Stimulated activated CD4-positive, alpha-beta T cell treated with anti-CD3 and anti-CD28 coated beads, Interleukin-1b, Interleukin-23, amount 100 ng/mL, for 48 hours (primary cell): ENCODE measurements at regions not wholly inside any gene's neighbourhood (a gene's known extent, or its start where the extent isn't known, plus 50 kb on each side); places are given as distances from the start of the nearest gene placed in this dataset.

Experiments used
- DNase-seq: peaks from one replicate; pipeline ENCODE4 v3.0.0-alpha.2; 2020

DNA sequence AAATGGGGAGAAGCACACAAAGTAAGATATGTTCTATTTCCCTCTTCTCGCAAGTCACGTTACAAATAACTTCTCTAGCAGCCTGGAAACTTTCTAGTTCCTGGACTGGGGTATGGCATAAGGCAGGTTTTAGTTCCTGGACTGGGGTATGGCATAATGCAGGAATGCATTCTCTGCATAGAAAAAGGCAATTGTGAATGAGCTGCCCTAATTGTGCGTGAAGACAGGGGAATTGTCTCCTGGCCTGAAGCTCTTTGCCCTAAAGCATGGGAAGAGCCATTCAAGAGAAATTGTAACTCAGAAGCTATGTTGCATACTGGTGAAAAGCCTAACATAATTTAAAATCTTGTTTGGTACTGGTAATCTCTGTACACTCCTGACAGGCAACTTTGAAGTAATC is 54.3 kb upstream of the CBLB start:
- DNase-seq, result no peak

DNA sequence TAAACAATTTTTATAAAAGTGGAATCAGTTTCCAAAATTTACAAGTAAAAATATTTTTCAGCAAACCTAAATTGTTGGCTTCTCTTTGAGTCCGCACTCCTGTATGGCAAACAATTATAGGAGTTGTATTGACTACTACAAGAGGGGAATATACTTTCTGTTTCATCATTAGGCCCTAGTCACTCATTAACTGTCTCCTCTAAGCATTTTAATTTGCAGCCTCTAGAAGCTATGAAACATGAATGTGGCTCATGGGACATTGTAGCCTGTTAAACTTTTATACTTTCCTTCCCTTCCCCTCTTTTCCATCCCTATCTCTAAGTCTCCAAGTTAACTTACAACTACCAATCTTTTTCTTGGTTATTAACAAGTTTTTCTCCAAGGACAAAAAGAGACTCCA is 58.9 kb upstream of the CBLB start:
- DNase-seq, result no peak

DNA sequence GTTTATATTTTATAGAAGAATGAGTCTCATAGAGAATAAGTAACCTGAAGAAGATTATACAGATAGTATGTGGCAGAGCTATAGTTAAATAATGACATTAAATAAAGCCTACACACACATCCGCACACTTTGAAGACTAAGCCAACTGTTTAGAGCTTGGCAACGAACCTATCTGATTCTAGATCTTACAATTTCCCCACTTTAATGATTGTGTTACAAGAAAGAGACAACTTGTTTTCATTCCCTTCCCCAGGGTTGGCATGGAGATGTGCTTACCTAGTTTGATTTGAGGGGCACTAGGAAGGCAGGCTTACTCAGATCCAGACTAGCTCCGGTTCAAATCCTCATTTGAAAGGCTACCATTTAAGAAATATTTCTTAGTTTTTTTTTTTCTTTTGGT is 61.9 kb upstream of the CBLB start:
- DNase-seq, result no peak

DNA sequence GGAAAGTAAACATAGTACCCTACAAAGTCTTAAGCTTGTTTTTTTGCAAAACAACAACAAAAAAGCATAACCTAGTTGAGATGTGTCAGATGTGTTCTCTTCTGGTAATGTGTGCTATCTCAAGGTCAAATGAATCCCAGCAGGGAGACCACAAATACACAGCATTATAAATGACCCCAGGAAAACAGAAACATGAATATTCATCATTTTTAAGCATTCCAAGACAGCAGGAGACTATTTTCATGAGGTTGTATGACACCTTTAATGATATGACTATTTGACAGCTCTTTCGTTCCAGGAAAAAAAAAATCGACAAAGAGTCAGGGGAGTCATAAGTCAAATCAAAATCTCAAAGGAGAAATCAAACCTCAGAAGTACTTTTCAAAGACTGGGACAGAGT is 62.7 kb upstream of the CBLB start:
- no peak for DNase-seq

DNA sequence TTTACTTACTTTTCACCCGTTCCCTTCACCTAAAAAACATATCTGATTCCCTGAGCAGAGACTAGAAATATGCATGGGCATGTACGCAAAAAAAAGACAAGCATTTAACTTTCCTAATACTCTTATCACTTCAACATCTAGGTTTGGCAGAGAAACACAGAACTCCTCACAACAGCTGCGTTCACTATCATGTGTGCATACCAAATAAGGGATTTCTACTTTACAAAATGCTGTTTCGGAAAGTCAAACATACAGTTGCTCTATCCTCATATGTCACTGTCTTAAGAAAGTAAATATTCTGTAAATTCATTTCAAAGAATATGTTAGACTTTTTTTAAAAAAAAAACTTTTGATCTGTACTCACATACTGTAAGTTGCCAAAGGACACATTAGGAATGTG is 65.1 kb upstream of the CBLB start:
- no peak for DNase-seq

DNA sequence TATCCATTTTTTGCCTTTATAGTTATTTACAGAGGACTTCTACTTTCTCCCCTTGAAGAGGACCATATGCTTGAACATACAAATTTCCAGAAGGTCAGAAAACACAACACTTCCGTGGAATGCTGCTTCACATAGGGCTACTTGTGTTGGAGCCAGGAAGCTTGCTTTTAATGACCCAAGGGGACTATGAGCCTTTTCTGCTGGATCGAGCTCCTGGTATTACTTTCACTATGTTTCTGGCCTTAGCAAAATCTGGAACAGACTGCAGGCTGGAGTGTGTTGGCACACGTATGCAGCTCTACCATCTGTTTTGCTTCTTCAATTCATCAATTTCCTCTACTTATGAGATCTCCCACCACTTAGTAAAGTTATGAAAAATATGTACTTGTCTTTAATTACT is 69.3 kb upstream of the CBLB start:
- no peak for DNase-seq

DNA sequence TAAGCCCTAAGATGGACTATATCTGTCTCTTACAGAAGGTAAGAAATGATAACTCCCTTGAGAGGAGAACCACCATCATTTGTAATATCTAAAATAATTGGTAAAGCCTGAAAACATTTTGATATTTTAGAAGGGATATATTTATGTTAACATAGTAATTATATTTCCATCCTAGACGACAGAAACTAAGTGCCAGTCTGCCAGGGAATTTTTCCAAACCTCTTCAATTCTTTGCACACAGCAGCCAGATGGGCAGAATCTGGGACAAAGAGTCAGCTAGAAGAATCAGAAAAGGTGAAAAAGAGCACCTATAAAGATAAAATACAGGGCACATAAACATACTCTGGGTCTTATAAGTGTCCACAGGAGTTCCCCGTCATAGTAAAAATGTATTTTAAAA is 70.0 kb upstream of the CBLB start:
- no peak for DNase-seq

DNA sequence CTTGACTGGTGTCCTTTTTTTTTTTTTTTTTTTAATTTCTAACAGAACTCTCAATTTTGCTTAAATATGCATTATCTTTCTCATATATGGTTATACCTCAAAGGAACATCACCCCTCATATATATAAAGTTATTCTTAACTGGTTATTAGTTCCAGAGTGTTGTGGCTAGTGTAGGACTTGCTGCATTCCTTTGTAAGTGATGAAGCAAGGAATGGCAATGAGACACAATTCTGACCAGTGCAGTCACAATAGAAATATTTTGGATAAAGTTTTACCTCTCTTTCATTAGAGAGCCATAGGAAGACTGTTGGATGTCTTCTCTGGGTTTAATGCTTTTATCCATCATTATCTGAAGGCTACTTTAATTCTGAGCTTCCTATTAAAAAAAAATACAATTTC is 75.5 kb upstream of the CBLB start:
- DNase-seq, result no peak

DNA sequence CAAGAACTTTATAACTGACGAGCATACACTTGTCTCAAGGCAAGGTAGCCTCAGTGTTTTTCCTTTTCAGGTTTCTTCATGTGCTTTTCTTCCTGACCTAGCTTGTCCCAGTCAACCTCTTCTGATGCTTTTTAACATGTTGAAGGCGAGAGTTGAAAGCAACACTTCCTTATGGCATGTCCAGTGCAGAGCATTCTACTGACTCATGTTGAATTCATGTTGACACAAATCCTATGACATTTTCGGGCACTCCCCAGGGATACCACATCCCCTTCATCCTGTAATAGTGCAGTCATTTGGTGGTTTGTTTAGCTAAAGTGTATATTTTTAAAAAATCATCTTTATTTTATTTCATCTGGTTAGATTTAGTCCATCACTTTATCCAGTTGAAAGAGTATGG is 75.9 kb upstream of the CBLB start:
- no peak for DNase-seq

DNA sequence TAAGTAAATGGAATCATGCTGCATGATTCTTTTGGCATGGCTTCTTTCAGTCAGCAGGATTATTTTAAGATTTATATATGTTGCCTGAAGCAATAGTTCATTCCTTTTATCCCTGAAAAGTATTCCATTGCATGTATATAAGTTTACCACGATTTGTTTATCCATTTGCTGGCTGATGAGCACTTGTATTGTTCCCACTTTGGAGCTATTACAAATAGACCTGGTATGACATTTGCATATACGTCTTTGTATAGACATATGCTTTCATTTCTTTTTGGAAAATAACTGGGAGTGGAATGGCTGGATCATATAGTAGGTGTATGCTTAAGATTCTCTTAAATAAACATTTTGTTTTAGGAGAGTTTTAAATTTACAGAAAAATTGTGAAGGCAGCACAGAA is 79.3 kb upstream of the CBLB start:
- DNase-seq, result no peak

DNA sequence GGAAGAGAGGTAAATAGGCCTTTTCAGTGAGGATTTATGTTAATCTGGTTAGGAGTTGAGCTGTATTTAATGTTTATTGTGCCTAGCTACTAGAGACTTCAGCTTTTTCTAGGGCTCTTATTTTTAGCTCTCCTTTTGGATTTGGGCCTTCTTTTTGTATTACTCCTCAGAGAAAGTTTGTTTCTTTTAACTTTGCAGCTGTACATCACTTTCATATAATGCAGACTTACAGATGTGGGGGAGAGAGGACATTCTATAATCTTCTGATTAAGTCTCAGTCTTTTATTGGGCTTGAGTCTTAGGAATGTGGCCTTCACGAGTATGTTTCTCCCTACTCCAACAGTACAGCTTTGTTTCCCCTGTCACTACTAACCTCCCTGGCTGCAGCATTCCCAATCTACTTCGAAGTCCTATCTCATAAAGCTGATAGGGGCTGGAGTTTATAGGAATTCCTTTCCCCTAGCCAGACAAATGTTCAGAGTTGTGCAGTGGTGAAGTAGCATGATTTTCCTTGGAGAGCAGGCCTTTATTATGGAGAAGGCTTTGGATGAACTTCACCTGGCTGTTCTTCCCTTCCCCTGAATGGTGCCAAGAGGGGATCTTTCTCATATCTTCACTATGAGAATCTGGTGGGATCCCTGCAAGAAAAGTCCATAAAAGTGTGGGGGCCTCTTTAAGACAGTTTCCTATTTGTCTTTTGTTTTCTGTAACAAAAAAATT is 82.2 kb upstream of the CBLB start:
- no peak for DNase-seq

DNA sequence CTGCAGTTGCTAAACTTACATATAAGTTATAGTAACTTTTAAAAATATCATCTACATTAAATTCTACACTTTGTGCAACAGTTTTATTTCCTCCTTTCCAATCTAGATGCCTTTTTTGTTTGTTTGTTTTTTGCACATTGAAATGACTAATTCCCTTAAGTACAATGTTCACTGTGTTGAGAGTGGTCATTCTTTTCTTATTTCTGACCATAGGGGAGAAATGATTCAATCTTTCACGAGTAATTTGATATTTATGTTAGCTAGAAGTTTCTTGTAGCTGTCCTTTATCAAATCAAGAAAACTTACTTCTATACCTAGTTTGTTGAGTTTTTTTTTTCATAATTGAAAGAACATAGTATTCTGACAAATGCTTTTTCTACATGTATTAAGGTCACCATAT is 85.0 kb upstream of the CBLB start:
- no peak for DNase-seq

DNA sequence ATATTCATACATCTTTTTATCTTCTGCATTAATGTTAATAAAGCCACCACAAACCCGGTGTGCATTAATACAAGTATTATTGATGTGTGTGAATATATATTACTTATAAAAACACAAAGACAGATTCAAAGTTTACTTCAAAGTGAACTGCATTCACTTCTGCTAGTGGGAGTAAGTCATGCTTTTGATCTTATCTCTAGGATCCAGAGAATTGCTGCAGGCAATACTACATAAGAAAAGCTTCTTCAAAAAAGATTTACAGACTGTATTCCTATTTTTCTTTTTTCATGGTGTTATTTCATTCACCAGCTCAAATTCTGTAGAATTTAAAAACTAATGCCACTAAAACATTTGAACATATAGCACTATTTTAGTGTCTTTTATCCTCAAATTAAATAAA is 87.5 kb upstream of the CBLB start:
- no peak for DNase-seq

DNA sequence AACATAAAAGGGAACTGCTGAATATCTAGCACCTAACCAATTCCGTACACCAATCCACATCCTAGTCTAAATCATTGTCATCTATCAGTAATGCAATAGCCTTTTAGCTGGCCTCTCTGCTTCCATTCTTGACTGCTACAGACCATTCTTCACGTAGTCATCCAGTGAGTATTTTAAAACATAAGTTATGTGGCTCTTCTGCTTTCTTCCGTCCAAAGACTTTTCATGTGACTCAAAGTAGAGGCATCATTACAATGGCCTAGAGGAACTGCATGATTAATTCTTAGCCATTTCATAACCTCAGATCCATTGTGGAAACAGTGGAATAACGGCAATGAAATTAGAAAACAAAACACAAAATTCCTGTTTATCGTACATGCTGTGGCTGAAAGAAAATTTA is 88.9 kb upstream of the CBLB start:
- no peak for DNase-seq

DNA sequence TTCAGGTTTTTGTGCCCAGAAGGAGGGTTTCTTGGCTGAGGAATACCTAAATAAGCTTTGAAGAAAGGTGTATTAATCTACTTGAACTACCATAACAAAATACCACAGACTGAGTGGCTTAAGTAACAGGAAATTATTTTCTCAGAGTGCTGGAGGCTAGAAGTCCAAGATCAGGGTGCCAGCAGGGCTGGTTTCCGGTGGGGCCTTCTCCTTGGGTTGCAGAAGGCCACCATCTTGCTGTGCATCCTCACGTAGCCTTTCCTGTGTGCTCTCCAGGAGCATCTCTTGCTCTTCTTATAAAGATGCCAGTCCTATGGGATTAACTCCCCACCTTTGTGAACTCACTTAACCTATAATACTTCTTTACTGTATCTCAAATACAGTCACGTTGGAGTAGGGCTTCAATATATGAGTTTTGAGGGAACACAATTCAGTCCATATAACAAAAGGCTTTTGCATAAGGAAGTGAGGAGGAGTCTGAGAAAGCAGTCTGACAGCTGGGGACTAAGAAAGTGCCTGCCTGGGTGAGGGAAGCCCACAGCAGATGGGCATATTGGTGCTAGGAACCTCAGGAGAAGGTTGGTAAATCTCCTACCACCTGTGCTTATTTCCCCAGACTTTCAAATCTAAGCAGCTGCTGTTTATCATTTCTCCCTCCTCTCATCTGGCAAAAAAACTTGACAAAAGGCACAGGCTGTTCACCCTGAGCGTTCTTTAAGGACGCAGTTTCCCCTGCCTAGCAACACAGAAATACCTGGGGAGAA is 89.6 kb upstream of the CBLB start:
- no peak for DNase-seq

DNA sequence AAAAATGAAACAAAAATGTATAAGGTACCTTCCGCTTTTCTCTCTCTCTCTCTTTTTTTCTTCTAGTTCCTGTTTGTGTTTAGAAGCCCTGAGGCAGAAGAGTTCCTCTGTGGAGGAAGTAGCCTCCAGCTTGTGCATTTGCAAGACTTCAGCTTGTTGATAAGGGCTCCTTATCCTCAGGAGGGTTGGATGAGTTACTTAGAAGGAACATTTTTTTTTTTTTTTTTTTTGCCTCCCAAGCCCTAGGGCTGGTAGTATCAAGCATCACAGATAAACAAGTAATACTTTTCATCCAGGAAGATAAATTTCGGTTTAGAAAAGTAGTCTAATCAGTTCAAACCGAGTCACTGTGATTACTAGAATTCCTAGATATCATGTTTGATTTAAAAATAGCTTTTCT is 91.0 kb upstream of the CBLB start:
- DNase-seq, result no peak

DNA sequence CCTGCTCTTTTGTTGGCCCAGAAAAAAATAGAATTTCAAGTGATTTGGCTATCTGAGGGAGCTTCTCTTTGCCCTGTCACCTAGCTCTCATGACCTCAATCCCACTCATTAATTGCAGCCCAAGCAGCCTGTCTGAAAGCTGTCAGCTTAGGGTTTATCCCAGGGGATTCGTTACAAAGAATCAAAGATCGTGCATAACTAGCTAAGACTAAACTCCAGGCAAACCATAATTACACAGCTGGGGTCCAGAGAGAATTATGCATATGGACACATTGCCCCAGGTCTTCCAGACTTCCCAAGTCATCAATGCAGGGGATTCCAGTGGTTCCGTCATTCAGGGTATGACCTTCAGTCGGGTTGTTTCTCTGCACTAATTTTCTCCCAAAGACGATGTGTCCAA is 91.6 kb upstream of the CBLB start:
- DNase-seq, result no peak

DNA sequence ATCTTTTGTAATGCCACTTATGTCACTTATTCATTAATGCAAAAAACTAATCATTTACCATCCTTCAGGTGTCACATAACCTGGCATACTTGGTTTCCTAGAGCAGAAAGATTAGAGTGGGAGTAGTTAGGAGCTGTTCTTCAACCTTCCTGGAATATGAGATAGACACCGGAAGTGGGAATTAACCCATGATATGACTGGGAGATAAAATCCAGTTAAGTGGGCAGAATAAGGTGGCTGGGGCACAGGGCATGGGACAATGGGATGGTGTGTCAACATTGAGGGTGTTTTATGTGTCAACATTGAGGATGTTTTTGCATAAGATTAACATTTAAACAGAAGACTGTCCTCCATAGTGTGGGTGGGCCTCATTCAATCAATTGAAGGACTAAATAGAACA is 94.3 kb upstream of the CBLB start:
- no peak for DNase-seq

DNA sequence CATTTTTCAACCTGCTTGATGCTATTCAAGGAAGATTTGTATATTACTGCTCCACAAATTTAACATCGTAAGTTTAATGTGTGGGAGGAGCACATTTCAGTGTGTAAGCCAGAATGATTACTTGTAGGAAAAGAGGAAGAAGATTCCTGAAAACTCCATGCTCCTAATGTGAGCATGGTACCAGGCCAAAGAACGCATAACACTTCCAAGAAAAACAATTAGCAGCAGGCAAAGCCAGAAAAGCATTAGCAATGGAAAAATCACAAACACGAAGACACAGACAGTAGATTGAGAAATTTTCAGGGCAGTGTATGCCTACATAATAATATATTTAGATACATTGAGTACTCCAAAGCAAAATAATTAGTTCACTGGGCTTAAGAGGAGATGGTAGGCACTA is 96.6 kb upstream of the CBLB start:
- DNase-seq, result no peak

DNA sequence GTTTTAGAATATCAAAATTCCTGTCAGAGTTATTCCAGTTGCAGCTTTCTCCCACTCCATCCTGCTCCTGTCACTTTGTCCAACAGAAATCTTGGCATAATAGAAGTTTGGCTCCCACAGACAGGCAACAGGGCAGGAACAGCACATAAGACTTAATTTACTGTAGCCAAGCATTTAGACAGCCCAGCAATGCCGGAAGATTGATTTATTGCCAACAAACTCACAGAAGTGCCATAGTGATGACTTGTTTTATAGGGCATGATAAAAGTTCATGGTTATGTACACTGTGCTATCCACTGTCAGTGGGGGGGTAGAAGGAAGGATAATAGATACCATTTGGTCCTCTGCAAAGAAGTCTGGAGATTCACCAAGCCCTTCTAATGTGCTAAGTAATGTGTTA is 98.3 kb upstream of the CBLB start:
- no peak for DNase-seq

DNA sequence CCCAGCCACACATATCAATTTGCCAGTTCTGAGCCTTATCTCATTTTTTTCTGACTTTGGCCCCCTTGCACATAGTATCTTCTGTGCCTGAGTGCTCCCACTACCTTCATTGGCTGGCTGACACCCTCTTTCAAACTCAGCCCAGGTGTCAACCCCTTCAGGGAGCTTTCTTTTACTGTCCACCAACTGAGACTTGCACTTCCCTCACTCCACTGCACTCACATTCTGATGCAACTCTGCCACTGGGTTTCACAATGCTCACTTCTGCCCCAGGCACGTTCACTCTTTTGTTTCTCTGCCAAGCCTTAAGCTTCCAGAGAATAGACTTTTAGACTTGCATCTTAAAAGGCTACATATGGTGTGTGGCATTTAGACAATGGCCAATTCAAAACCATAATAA is 101.5 kb upstream of the CBLB start:
- DNase-seq, result no peak

DNA sequence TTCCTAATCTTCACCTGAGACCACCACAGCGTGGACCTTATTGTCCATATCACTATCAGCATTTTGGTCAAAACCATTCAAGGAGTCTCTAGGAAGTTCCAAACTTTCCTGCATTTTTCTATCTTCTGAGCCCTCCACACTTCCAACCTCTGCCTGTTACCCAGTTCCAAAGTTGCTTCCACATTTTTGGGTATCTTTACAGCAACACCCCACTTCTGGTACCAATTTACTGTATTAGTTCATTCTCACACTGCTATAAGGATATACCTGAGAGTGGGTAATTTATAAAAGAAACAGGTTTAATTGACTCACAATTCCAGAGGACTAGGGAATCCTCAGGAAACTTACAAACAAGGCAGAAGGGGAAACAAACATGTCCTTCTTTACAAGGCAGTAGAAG is 103.3 kb upstream of the CBLB start:
- no peak for DNase-seq

DNA sequence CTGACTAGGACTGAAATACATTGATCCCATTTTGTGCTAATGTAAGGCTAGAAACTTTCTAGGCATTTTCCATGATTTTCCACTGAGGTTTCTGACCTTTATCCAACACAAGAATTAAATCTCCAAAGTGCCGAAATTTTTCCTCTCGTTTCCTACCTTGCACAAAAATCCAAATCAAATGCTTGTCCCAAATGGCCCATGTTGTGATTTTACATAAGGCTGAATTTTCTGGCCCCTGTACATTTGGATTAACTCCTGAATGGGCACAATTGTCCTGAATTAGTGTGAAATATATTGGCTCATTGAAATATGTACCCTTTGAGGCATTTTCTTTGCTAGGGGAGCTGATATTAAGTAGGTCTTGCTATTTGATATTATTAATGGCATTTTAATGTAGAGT is 105.6 kb upstream of the CBLB start:
- DNase-seq, result no peak

DNA sequence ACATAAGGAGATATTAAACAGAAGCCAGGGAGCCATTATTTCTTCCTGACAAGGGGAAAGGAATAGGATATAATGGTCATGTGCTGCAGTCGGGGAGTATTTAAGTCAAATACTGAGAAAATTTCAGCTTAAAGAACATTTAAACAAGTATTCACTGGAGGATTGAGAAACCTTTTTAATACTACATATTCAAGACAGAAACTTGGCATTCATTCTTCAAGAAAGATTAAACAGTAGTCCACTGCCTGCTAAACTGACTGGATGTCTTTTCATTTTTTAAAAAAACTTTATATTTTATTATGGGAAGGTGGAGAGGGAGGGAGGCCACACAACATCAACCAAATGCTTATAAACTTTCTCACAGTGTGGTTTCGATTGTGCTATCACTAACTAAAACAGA is 107.4 kb upstream of the CBLB start:
- DNase-seq, result no peak

DNA sequence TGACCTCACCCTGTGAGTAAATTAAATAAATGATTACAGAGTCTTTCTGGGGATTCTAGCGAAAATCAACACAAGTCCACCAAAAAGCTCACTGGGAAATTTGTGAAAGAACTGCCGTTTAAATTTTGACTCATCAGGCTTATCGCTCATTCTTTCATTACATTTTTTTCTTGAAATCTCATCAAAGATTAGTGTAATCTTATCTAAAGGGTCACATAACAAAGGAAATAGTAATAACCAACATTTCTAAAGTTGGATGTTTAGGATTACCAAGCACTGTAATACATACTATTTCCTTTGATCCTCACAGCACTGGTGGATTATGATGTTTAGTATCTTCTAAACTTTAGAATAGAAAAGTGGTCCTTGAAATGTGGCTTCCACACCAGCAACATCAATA is 111.1 kb upstream of the CBLB start:
- DNase-seq, result no peak
